HEK293T (cell line): ENCODE measurements at regions not wholly inside any gene's neighbourhood (a gene's known extent, or its start where the extent isn't known, plus 50 kb on each side); places are given as distances from the start of the nearest gene placed in this dataset.
"Not testable (repeated sequence)": the region's sequence is repeated elsewhere in the genome, so short reads cannot be mapped to it uniquely, and the experiment has no call there.

Source experiments
- ARNT ChIP-seq: fragments of 450-650 bp; IDR thresholded peaks from 2 replicates; pipeline ENCODE4 v1.6.1; 2017; ENCODE audit warnings: mild to moderate bottlenecking
- BHLHE40 ChIP-seq: fragments of 450-650 bp; IDR thresholded peaks from 2 replicates; pipeline ENCODE4 v1.6.1; 2016; ENCODE audit warnings: mild to moderate bottlenecking, moderate library complexity, borderline replicate concordance
- CTBP1 ChIP-seq: fragments of 450-650 bp; IDR thresholded peaks from 2 replicates; pipeline ENCODE4 v1.6.1; 2016; ENCODE audit warnings: borderline replicate concordance
- ELF4 ChIP-seq: fragments of 450-650 bp; IDR thresholded peaks from 2 replicates; pipeline ENCODE4 v1.6.1; 2017; ENCODE audit warnings: antibody characterized with exemption
- FOXA1 ChIP-seq: fragments of 450-650 bp; IDR thresholded peaks from 2 replicates; pipeline ENCODE4 v1.6.1; 2016; ENCODE audit warnings: mild to moderate bottlenecking
- FOXK2 ChIP-seq: fragments of 450-650 bp; IDR thresholded peaks from 2 replicates; pipeline ENCODE4 v1.6.1; 2016; ENCODE audit warnings: mild to moderate bottlenecking
- FOXM1 ChIP-seq: fragments of 450-650 bp; IDR thresholded peaks from 2 replicates; pipeline ENCODE4 v1.6.1; 2017; ENCODE audit warnings: mild to moderate bottlenecking, borderline replicate concordance
- HDGF ChIP-seq: fragments of 450-650 bp; IDR thresholded peaks from 2 replicates; pipeline ENCODE4 v1.6.1; 2017; ENCODE audit warnings: antibody characterized with exemption, borderline replicate concordance
- LEF1 ChIP-seq: fragments of 450-650 bp; IDR thresholded peaks from 2 replicates; pipeline ENCODE4 v1.6.1; 2017; ENCODE audit warnings: mild to moderate bottlenecking, borderline replicate concordance
- NFRKB ChIP-seq: fragments of 450-650 bp; IDR thresholded peaks from 2 replicates; pipeline ENCODE4 v1.6.1; 2016; ENCODE audit warnings: mild to moderate bottlenecking, moderate library complexity
- SP1 ChIP-seq: fragments of 450-650 bp; IDR thresholded peaks from 2 replicates; pipeline ENCODE4 v1.6.1; 2017

- TF ChIP-seq BHLHE40, SP1, FOXK2, ARNT, HDGF, FOXA1, NFRKB, LEF1, ELF4, CTBP1, FOXM1: not testable (repeated sequence)
Observed at GRCh38 chr20:29883514-29884219, 1373.8 kb upstream of the DEFB115 start.
